HG03135 (cell line): ENCODE measurements at regions not wholly inside any gene's neighbourhood (a gene's known extent, or its start where the extent isn't known, plus 50 kb on each side); places are given as distances from the start of the nearest gene placed in this dataset.
"Not testable (repeated sequence)": the region's sequence is repeated elsewhere in the genome, so short reads cannot be mapped to it uniquely, and the experiment has no call there.

Experiments
- ATAC-seq: cut with Tn5 transposase; IDR thresholded peaks from one replicate; pipeline ENCODE4 v1.9.1; 2021; ENCODE audit warnings: mild to moderate bottlenecking, moderate library complexity; ENCODE audit not compliant: unreplicated experiment

DNA sequence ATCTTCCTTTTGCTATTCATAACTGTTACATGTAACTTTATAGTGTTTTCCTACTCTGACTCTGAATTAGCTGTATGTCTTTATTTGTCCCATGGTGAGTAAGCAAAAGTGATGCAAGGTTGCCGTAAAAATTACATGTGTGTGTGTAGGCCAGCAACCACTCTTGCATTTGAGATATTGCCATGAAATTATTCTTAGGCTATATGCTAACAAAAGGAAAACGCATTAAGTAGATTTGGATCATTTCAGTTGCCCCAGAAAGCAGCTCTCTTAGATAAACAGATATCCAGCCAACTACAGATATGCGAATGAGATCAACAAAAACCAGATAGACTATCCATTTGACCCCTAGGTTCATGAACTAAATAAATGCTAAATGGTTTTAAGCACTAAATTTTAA, 73.6 kb downstream of the CYLC2 start:
- ATAC-seq = no peak

DNA sequence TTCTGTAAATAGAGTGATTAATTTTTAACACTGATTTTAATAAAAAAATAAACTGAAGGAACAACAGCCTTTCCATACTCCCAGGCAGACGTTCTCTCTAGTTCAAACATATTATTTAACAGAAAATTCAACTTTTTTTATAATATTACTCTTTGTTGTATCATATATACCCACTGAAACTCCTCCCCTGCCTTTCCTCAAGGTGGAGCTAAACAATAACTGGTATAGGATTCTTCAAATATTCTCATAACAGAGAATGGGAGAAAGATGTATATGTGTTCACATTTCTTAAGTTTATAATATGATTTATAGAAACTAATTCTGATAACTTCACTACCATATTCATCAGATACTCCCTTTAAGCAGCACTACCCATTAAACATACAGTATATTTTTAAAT, 83.4 kb downstream of the CYLC2 start:
- ATAC-seq = no peak

DNA sequence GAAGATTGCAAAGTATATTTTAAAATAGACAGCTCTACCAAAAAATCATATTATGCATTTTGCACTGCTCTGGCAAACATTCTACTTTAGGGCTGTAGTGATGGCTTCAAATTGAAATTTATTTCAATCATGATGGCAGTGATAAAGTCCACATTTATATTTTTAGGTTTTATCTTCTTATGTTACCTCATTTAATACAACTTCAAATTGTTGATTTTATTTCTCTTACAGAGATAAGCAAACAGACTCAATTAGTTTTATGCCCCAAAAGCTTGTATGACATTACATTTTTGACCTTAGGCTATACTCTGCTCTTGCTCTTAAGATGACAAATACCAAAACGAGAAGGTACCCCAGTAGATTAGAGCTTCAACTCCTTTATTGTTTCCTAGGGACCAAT, 87.4 kb downstream of the CYLC2 start:
- no peak for ATAC-seq

DNA sequence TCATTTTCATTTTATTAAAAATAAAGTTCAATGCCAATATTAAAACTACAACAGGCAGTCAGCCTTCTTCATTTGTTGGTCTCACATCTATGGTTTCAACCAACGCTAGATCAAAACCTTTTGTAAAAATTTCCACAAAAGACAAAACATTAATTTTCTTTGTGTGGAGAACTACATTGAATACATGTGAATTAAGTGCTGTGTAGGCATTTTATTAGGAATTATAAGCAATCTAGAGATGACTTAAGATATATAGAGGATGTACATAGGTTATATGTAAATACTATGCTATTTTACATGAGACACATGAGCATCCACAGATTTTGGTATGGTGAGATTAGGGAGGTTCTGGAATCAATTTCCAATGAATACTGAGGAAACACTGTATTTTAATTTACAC, 94.2 kb downstream of the CYLC2 start:
- ATAC-seq = no peak

DNA sequence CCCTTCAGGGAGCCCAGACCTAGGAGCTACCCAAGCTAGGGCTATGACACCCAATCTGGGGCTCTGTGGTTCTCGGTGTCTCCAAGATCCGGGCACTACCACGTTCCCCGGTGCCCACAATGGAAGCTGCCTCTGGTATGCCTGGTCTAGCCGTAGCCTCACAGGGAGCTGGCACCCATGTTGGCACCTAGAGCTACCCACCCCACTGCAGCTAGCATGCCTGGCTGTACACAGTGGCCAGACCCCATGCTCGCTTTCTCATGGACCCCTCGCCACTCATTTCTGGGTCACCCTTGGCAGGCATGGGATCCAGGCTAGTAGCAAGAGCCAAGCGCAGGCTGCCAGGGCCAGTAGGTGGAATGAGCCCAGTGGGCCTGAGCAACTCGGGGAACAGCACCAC, 109.0 kb downstream of the CYLC2 start:
- no peak for ATAC-seq

DNA sequence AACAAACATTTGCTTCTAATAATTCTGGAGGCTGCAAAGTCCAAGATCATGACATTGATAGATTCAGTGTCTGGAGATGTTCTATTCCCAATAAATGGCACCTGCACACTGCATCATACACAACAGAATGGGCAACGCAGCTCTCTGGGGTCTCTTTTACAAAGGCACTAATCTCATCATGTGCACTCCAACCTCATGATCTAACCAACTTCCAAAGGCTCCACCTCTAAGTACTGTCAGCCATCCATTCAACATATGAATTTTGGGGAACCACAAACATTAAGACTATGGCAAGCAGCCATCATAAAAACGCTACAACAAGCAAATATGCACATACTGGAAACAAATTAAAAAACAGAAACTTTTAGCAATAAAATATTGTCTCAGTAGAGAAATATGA, 121.1 kb downstream of the CYLC2 start:
- no peak for ATAC-seq

DNA sequence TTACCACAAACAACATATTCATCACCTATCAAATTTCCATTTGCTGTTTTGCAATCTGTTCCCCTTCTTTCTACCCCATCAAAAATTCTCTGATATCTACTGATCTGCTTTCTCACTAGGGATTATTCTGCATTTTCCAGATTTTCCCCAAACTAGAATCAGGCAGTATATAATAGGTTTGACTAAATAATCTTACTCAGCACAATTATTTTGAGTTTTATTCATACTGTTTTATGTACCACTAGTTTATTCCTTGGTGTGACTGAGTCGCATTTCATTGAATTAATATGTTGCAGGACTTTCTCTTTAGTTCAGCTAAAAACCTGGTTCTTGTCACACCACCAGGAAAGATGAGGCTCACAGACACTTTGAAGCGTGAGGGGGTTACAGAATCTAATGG, 131.4 kb downstream of the CYLC2 start:
- no peak for ATAC-seq

DNA sequence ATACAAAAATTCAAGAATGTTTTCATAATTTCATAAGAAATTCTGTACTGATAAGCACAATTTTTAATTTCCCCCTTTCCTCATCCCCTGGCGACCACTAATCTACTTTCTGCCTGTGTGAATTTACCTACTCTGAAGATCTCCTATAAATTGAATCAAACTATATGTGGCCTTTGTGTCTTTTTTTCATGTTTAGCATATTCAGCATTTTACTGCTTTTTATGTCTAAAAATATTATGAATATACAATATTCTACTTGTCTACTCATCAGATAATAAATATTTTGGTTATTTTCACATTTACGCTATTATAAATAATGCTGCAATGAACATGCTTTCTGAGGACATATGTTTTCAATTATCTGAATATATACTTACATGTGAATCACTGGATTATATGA, 144.8 kb downstream of the CYLC2 start:
- ATAC-seq = no peak

DNA sequence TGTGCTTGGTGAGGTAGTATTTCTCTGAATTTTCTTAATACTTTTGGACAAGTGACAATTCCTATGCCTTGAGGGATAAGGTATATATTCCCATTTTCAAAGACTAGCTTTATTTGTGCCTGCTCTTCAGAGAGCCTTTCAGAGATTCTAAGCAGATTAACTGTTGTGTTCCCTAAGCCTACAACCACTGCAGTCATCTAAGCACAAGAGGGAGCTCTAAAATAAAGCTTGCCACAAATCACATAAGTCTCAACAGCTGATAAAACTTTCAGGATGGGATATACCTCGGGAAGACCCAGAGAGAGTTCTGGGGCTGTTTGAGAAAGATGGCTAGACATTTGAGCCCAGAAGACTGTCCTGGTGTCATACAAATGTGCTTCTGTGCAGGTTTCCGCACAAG, 157.3 kb downstream of the CYLC2 start:
- ATAC-seq = no peak

DNA sequence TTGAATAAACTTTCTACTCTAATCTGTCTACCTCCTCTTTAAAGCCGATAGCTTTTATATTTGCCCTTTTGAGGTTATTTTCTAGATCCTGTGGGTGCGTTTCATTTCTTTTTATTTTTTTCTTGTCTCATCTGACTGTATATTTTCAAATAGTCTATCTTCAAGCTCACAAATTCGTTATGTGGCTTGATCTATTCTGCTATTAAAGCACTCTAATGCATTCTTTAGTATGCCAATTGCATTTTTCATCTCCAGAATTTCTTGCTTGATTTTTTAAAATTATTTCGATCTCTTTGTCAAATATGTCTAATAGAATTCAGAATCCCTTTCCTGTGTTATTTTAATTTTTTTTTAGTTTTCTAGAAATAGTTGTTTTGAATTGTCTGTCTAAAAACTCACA, 172.4 kb downstream of the CYLC2 start:
- no peak for ATAC-seq

DNA sequence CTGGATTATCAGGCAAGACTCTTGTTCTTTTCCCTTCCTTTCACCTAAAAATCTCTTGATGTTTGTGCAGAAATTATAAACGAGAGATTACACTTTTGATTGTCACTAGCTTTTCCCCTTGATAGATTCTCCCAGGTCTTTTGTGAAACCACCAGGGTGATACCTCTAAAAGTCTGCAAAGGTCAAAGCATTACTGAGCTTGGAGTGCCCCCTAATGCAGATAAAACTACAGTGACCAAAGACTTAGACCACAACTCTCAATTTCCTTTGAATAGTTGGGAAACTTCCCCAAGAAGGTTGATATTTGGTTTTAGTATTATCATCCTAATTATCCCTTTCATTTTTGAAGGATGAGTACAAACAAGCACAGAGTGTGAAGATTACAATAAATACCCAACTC, 173.1 kb downstream of the CYLC2 start:
- no peak for ATAC-seq

DNA sequence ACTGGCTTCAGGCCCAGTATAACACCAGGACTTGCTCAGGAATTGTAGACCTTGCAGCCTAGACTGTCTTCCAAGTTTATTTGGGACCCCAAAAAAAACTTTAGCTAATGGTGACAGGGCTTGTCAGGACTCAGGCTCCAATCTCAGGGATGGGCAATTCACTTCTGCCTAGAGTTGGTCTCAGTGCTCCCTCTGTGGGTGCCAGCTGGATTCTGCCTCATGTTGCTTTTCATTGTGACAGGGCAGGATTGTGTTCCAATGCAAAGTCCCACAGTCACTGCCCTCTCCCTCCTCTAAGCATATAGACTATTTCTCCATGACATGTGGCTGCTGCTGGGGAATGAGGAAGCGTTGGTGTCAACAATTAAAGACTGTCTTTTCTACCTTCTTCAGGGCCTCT, 174.7 kb downstream of the CYLC2 start:
- ATAC-seq = no peak

DNA sequence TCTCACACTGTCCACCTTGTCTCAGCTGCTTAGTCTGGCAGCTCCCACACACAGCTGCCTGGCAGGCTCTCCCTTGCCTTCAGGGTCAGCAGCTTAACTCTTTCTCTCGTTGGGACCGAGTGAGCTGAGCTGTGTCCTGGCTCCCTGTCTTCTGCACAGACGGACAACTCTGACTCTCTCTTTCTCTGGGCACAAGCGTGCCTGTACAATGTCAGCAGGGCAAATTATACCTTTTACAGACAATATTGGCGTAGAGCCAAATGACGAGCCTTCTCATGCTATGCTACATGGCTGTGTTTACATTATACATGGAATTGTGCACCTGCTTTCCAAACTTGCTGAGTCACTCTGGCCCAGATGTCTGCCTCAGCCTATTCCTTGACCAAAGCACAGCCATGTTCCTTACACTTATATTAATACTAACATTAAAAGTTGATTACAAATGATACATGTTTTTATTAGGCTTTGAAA, 188.6 kb downstream of the CYLC2 start:
- no peak for ATAC-seq

DNA sequence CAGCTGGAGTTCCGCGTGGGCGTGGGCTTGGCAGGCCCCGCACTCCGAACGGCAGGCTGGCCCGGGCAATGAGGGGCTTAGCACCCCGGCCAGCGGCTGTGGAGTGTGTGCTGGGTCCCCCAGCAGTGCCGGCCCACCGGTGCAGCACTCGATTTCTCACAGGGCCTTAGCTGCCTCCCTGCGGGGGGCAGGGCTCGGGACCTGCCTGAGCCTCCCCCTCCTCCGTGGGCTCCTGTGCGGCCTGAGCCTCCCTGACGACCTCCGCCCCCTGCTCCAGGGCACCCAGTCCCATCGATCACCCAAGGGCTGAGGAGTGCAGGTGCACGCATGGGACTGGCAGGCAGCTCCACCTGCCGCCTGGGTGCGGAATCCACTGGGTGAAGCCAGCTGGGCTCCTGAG, 191.8 kb downstream of the CYLC2 start:
- no peak for ATAC-seq

DNA sequence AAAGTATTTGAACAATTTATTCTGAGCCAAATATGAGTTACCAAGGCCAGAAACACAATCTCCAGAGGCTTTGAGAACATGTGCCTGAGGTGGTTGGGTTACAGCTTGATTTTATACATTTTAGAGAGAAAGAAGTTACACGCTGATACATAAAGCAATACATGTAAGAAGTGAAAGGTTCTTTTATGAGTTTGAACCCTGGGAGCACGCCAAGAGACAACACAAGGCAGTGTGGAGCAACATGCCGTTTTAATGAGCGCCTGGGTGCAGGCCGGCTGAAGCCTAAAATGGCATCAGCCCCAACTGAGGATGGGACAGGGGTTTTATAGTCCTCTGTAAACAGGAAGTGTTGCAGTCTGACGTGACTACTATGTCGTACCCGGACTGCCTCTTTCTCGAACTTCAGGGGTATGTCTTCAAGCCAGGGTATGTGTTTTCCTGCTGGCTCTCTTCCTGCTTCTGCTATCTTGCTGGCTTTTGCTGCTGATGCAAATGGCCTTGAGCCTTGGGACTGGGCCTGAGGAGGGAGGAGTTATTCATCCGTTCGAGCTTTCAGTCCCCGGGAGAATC, 193.7 kb downstream of the CYLC2 start:
- ATAC-seq = no peak

DNA sequence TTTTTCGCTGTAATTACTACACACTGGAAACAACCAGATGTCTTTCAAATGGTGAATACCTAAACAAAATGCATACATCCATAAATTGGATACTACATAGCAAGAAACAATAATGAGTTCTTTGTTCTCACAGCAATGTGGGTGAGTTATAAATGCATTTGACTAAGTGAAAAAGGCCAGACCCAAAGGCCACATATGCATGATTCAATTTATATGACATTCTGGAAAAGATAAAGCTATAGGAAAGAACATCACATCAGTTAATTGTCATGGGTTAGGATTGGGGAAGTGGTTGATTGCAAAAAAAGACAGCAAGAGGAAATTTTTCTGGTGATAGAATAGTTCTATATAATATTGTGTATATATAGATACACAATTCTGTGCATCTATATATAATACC, 198.9 kb downstream of the CYLC2 start:
- ATAC-seq = no peak

DNA sequence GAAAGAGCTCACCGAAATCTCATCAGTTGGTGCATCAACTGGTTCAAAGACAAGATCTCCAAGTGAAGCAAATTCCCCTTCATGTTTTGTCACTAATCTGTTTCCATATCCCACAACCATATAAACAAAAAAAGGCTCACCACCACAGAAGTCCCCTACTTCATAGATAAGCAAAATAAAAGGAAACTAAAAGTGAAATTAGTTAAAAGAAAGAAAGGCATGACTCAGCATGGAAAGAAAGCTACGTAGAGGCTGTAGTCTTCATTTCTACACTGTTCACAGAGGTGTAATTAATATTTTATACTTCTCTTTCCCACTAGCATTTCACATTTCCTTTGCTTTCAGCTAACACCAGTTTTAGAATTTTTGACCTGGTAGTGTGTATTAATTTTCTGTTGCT, 208.0 kb downstream of the CYLC2 start:
- no peak for ATAC-seq

DNA sequence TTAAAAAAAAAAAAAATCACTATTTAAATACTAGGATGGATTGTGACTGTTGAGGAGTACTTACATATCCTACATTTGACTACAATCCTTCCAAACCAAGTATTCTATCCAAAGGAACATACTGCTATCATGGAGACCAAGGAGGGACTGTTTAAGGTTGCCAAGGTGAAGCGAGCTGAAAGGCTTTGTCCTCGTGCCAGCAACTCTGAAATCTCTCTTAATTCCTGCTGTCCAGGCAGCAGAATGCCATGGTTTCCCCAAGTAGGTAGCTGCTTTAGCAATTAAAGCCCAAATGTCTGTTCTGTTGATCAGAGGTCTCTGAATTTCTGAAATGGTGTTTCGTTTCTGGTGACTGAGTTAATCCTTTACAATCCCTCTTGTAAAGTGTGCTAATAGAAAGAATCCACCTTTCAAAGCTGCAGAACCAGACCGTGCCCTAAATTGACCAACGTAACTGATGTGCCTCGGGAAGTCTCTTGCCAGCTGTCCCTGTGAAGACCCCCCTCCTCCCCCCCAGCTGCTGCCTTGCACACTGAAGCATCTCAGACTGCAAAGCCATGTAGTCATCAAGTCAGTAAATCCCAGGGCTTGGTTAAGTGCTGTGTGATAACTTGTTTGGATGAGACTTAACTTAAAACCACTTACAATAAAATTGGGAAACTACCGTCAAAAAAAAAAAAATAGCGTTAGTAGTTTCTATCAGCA, 210.9 kb downstream of the CYLC2 start:
- ATAC-seq = not testable (repeated sequence)

DNA sequence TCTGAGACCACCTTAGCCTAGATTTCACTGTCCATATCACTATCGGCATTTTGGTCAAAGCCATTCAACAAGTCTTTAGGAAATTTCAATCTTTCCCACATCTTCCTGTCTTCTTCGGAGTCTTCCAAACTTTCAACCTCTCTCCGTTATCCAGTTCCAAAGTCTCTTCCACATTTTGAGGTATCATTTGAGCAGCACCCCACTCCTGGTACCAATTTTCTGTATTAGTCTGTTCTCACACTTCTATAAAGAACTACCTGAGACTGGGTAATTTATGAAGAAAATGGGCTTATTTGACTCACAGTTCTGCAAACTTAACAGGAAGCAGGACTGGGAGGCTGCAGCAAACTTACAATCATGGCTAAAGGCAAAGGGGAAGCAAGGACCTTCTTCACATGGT, 215.5 kb downstream of the CYLC2 start:
- ATAC-seq = no peak

DNA sequence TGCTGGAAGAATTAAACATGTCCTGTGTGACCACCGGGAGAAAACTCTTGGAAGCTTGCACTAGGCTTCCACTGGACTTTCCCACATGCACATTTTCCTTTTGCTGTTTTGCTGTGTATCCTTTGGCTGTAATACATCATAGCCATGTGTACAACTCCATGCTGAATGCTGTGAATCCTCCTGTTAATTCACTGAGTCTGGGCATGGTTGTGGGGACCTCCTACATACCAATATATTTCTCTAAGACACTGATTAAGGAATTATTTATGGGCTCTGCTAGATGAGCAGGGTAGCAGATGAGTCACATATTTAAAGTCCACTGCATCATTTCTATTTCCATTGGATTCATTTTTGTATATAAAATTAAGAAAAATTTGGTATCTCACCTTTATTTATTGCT, 220.1 kb downstream of the CYLC2 start:
- no peak for ATAC-seq

DNA sequence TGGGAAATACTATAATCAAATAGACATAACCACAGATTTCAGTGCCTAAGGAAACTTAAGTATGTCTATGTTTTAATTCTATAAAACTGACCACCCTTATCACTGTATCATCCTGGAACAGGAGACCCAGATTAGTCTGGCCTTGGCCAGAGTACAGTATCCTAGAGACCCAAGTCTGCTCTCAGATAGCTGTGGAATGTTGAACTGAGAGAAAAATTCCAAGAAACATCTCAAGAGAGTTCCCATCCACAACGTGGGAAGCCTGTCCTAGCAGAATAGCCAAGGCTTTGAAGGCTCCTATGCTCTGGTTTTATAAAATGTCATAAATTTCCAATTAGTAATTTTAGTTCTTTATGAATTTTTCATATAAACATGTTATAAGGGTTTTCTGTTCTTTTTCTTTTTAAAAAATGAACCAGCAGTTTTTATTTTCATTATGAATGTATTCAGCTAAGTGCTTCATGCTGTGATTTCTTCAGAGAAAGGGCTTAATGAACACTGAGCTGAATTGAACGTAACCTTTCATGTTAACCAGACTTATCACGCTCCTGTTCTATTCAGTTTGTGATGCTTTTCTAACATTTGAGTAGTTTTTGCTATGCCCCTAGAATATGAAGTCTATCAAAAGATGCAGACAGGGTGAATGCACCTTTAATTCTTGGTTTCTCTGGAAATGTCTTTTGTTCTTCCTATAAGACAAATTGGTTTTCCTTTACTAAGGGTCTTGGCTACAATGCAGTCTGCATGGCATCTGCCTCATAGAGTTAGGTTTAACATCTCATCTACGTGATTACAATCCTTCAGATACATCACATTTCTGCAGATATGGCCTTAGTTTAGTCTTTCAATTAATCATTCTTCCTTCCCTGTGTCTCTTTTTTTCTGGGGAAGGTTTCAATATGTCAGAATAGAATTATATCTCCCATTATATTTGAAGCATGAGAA, 230.8 kb downstream of the CYLC2 start:
- no peak for ATAC-seq

DNA sequence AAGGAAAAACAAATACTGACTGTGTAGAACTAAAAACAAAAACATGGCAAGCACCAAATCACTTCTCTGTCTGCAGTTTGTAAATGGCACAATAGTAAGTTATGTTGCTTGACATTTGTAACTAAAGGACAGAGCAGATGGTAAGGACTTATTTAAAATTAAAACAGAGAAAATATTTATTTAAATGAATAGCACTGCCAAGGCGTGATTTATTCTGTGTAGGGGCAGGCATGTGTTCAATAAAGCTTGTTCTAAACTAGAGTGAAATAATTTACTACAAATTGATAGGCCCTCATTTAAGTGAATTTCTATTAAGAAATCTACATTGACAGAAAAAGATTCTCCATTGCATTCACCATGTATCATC, 231.5 kb downstream of the CYLC2 start:
- ATAC-seq = no peak
